ENCODE measurements at regions not wholly inside any gene's neighbourhood (a gene's known extent, or its start where the extent isn't known, plus 50 kb on each side); places are given as distances from the start of the nearest gene placed in this dataset.

DNA sequence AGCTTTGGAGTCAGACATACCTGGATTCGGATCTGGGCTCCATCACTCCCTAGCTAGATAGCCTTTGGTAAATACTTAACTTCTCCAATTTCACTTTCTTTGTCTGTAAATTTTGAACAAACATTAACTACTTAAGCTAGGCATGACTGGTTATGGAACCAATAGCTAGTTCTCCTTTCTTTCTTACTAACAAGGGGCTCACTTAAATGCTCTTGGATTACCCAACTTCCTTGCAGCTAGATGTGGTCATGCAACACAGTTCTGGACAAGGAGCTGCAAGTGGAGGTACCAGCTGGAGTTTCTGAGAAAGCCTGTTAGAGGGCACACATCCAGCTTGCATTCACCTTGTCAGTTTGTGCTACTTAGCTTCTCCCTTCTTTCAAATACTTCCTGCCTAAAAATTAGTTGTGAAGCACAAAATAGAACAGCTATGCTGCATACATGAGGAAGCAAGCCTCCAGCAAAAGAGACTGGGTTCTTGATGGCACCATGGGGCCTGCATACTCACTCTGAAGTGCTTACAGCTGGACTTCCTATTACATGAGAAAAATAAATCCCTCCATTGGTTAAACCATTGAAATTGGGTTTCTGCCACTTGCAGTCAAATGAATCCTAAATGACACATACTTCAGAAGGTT is 210.1 kb upstream of the EEA1 start:
- H4K8ac ChIP-seq (ENCODE audit: extremely low read depth, insufficient read depth, low read length), result no peak overlapping the region
- no peaks in the 10 kb centered on the region for H3K36me3 ChIP-seq (ENCODE audit: control insufficient read depth in 2 of 4, insufficient read depth in 4 of 4, low read length in 3 of 4)
- no peak overlapping the region for H3K4ac ChIP-seq (replicated peaks; ENCODE audit: insufficient read length, low read depth, low read length)
- 95% methylated on average over 1 of the region's 1 CpG; no CpG with 5 or more reads in 1 of the 2 experiments for WGBS, 2 experiments (ENCODE audit: extremely low coverage in 1 of 2, insufficient coverage in 1 of 2, insufficient read length in 1 of 2, insufficient replicate concordance in 2 of 2, low coverage in 1 of 2, low lambda C conversion rate in 2 of 2, missing lambda C conversion rate in 1 of 2)
- peaks cover 2% of the 10 kb centered on the region; the same call in 1 of the 2 replicates for H3K23me2 ChIP-seq (ENCODE audit: low read depth, low read length)
- no peak overlapping the region for H2AK5ac ChIP-seq (ENCODE audit: low read depth, low read length)
- TF ChIP-seq POLR2A (IDR thresholded peaks at IDR 0.05; ENCODE audit: control extremely low read depth in 1 of 2, low read depth in 2 of 2, low read length in 2 of 2) (no peak), JUND (IDR thresholded peaks at IDR 0.05; ENCODE audit: low read length) (no peak), SUZ12 (IDR thresholded peaks at IDR 0.05; ENCODE audit: low read length) (no peak), TAF7 (optimal IDR thresholded peaks at IDR 0.05; ENCODE audit: borderline replicate concordance, low read depth, low read length) (no peak), ASH2L (IDR thresholded peaks at IDR 0.05; ENCODE audit: low read length) (no peak), CBX8 (IDR thresholded peaks at IDR 0.05; ENCODE audit: borderline replicate concordance, low read depth, low read length) (no peak), NRF1 (IDR thresholded peaks at IDR 0.05; ENCODE audit: low read depth, low read length) (no peak)
- TF ChIP-seq, protein P1, sequence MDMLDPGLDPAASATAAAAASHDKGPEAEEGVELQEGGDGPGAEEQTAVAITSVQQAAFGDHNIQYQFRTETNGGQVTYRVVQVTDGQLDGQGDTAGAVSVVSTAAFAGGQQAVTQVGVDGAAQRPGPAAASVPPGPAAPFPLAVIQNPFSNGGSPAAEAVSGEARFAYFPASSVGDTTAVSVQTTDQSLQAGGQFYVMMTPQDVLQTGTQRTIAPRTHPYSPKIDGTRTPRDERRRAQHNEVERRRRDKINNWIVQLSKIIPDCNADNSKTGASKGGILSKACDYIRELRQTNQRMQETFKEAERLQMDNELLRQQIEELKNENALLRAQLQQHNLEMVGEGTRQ (IDR thresholded peaks at IDR 0.05; ENCODE audit: low read length), result no peak
- DNase-seq (ENCODE audit: low read depth in 1 of 2, low spot score in 2 of 2), result no peak
- no peak overlapping the region for H3K9ac ChIP-seq (replicated peaks in 1 of 4; ENCODE audit: extremely low read depth in 1 of 4, low read depth in 3 of 4, low read length in 3 of 4)
- H4K5ac ChIP-seq (ENCODE audit: insufficient read length, low read depth, low read length), result no peak overlapping the region
- H3K4me2 ChIP-seq (ENCODE audit: insufficient read depth in 1 of 2, low read depth in 2 of 2, low read length in 2 of 2), result no peak overlapping the region
- no peak overlapping the region for H2BK12ac ChIP-seq (ENCODE audit: low read depth, low read length)
- H3K79me1 ChIP-seq (ENCODE audit: low read depth, low read length), result no peaks in the 10 kb centered on the region
- CTCF ChIA-PET (ENCODE audit: partially characterized antibody), result interaction anchor here (0.7 to 2.1 kb wide), 6 partner anchors 12 to 148 kb away, joined by 3 to 6 read pairs (median 4); no protein-coding TSS in a partner anchor
- no peak overlapping the region for H2BK15ac ChIP-seq (ENCODE audit: low read length)
- H2AFZ ChIP-seq (ENCODE audit: low read length), result no peak overlapping the region
- H3K79me2 ChIP-seq (ENCODE audit: control insufficient read depth in 1 of 2, insufficient read depth in 2 of 2, low read length in 2 of 2), result no peaks in the 10 kb centered on the region
- no peak overlapping the region for H3K27ac ChIP-seq (ENCODE audit: low read depth, low read length)
- FAIRE-seq, result no peak
- no peak overlapping the region for H4K91ac ChIP-seq (replicated peaks; ENCODE audit: insufficient read length, low read length)
- no peak overlapping the region for H3K18ac ChIP-seq (ENCODE audit: extremely low read depth, low read length)
- no peaks in the 10 kb centered on the region for H4K20me1 ChIP-seq (replicated peaks in 1 of 2; ENCODE audit: control insufficient read depth in 1 of 2, insufficient read depth in 2 of 2, low read length in 2 of 2)
- no peaks in the 10 kb centered on the region for H3K4me1 ChIP-seq (replicated peaks in 1 of 4; ENCODE audit: control insufficient read depth in 3 of 4, insufficient read depth in 4 of 4, low read length in 3 of 4)
- no peaks in the 10 kb centered on the region for H3K27me3 ChIP-seq (replicated peaks in 1 of 4; ENCODE audit: control insufficient read depth in 3 of 4, extremely low read depth in 1 of 4, insufficient read depth in 3 of 4, low read length in 3 of 4)
- no peak overlapping the region for H3K14ac ChIP-seq (ENCODE audit: insufficient read length)
- no peak overlapping the region for H3K23ac ChIP-seq (ENCODE audit: insufficient read length)
- POLR2A ChIA-PET (ENCODE audit: partially characterized antibody), result no interaction called here
- no peak overlapping the region for H3K4me3 ChIP-seq (ENCODE audit: extremely low read depth in 1 of 4, insufficient read depth in 2 of 4, low read depth in 3 of 4, low read length in 4 of 4)
- no peak overlapping the region for H2BK20ac ChIP-seq (ENCODE audit: low read length)
- no peak overlapping the region for H3K56ac ChIP-seq (replicated peaks; ENCODE audit: insufficient read length, low read depth, low read length)
- no peak overlapping the region for H2BK120ac ChIP-seq (replicated peaks; ENCODE audit: low read depth, low read length)
- H3K9me3 ChIP-seq (ENCODE audit: insufficient read depth in 2 of 2, low read depth in 1 of 2, low read length in 1 of 2), result no peaks in the 10 kb centered on the region
- no peak overlapping the region for H2BK5ac ChIP-seq (ENCODE audit: low read depth, low read length)

Measured in H1 (cell line).